HPDE6-E6E7 (cell line): ENCODE measurements at regions not wholly inside any gene's neighbourhood (a gene's known extent, or its start where the extent isn't known, plus 50 kb on each side); places are given as distances from the start of the nearest gene placed in this dataset.

Source experiments
- DNase-seq: peaks from one replicate; pipeline ENCODE4 v3.0.0; 2011; ENCODE audit warnings: missing footprints; ENCODE audit errors: extremely low spot score

DNA sequence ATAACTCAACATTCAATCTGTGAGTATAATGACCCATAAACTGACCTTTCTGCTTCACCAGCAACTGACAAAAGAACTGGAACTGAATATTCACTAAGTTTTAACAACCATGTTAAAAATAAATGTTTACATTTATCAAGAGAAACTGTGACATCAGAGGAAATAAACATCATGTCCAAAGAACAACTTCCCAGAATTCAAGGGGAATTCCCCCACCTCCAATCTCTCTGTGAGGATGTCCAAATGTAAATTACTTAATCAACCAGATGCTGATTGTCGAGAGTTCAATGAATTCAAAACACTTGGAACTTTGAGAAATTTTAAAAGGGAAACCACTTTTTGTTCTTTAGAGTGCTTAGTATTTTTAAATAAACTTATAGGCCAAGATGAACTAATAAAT lies 365.6 kb upstream of the ADGRL2 start:
- DNase-seq, result no peak

GRCh38 chr1:81433676-81434075 lies 367.1 kb upstream of the ADGRL2 start:
- no peak for DNase-seq

- no peak for DNase-seq
Measured at GRCh38 chr1:81432654-81433109, 368.1 kb upstream of the ADGRL2 start.

GRCh38 chr1:81432059-81432458 lies 368.7 kb upstream of the ADGRL2 start:
- DNase-seq, result no peak

- no peak for DNase-seq
Measured at GRCh38 chr1:81431624-81432000, 369.1 kb upstream of the ADGRL2 start.

- DNase-seq, result no peak
Measured at GRCh38 chr1:81430955-81431623, 369.6 kb upstream of the ADGRL2 start.

DNA sequence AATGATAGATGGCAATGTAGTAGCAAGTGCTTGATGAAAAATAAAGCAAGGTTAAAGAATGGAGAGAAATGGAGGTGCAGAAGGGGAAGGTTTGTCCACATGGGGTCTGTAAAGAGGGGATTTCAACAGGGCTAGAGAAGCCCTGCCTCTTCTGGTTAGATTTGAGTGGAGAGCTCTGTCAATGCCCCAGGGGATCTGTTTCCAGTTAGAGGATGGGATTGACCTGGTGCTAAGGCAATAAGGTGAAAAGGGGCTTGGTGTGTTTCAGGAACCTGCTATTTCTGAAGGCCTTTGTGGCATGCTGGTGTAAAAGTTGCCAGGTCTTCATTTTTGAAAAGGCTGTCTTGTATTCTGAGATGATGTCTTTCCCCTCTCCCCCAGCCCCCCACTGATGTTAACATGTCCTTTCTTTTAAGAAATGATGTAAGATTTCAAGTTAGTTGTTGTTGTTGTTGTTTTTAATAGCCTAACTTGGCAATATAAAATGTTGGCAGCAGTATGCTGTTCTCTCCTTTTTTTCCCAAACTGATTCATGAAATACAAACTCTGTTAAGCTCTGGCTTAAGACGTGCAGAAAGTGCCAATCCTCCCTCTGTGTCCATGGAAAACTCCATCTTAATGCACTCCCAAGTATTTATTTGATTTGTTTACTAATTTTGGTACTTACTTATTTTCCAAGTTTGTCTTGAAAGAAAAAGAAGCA lies 370.3 kb upstream of the ADGRL2 start:
- DNase-seq, result no peak

DNA sequence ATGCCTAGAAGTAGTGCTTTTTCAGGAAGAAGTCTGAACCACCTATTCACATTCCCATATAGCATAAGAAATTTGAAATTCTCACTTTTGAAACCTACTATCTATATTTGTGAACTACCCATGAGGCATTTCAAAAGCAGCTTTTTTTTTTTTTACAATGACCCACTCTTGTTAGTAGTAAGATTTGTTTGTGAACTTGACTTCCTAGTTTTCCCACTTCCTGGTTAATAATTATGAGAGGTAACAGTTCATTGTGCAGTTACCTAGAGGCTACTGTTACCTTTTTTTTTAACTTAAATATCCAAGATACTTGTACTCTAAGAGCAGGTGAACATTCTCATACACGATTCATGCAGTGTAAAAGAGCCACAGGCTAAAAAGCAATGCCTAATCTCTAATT lies 371.7 kb upstream of the ADGRL2 start:
- DNase-seq, result no peak

- no peak for DNase-seq
Measured at GRCh38 chr1:81424816-81425215, 375.9 kb upstream of the ADGRL2 start.

- no peak for DNase-seq
Measured at GRCh38 chr1:81424061-81424460, 376.7 kb upstream of the ADGRL2 start.

GRCh38 chr1:81420760-81421159 lies 380.0 kb upstream of the ADGRL2 start:
- DNase-seq, result no peak

GRCh38 chr1:81414488-81415015 lies 386.2 kb upstream of the ADGRL2 start:
- peak; percentile 20 for DNase-seq

- DNase-seq, result no peak
Measured at GRCh38 chr1:81412954-81413353, 387.8 kb upstream of the ADGRL2 start.

DNA sequence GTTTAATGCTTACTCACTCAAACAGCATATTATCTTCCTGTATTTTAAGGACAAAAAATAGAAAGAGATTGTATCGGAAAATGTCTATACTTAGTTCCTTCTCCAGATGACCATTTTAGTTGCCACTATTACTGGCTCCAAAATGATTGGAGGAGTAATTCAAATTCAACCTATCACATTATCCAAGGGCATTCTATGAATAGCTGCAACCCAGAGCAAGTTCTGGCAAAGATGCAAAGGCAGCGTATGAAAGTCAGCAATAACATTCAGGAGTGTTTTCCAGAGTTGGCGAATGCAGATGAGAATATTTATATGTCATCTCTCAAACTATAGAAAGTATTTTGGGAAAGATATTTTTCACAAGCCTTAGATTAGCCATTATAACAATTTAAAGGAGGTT lies 389.8 kb upstream of the ADGRL2 start:
- no peak for DNase-seq

GRCh38 chr1:81410351-81410750 lies 390.4 kb upstream of the ADGRL2 start:
- DNase-seq, result no peak

- DNase-seq, result no peak
Measured at GRCh38 chr1:81409780-81410274, 390.9 kb upstream of the ADGRL2 start.

- DNase-seq, result no peak
Measured at GRCh38 chr1:81409262-81409661, 391.5 kb upstream of the ADGRL2 start.

GRCh38 chr1:81408419-81408818 lies 392.3 kb upstream of the ADGRL2 start:
- DNase-seq, result no peak

- no peak for DNase-seq
Measured at GRCh38 chr1:81407000-81407821, 393.5 kb upstream of the ADGRL2 start.

GRCh38 chr1:81406292-81406999 lies 394.3 kb upstream of the ADGRL2 start:
- no peak for DNase-seq

GRCh38 chr1:81398041-81398440 lies 402.7 kb upstream of the ADGRL2 start:
- DNase-seq, result no peak
